ENCODE measurements at regions not wholly inside any gene's neighbourhood (a gene's known extent, or its start where the extent isn't known, plus 50 kb on each side); places are given as distances from the start of the nearest gene placed in this dataset.

- TF ChIP-seq USF2 (IDR thresholded peaks at IDR 0.05), result no peak
- no peak for TF ChIP-seq POLR2A (IDR thresholded peaks at IDR 0.05; ENCODE audit: low read length)
- no peak for TF ChIP-seq CBX8 (IDR thresholded peaks at IDR 0.05)
- no peak for TF ChIP-seq EP300 (IDR thresholded peaks at IDR 0.05)
- TF ChIP-seq ATOH8 (CRISPR knock-in tag; IDR thresholded peaks at IDR 0.05; ENCODE audit: low read depth), result no peak
- no peak for TF ChIP-seq KDM5A (IDR thresholded peaks at IDR 0.05)
Measured at GRCh38 chr7:25913598-25914224, 238.3 kb upstream of the NFE2L3 start.

GRCh38 chr7:25918731-25919130 lies 233.3 kb upstream of the NFE2L3 start:
- no peak overlapping the region for H3K4me2 ChIP-seq
- no peak overlapping the region for H3K4me3 ChIP-seq
- ChIA-PET POLR2A (no interaction called here), CTCF (interaction anchor here (0.6 kb wide), 1 partner anchor 163 kb away, joined by 3 read pairs; no protein-coding TSS in a partner anchor)
- H3K4me1 ChIP-seq, result no peaks in the 10 kb centered on the region
- no peak for FAIRE-seq
- H3K9me3 ChIP-seq, result peaks cover 10% of the 10 kb centered on the region; the same call in 1 of the 3 replicates
- H3K27ac ChIP-seq, result no peak overlapping the region
- no peak for DNase-seq (ENCODE audit: low read depth in 1 of 2, low spot score in 1 of 2)
- no peak for ATAC-seq
- TF ChIP-seq ESRRA (IDR thresholded peaks at IDR 0.05; ENCODE audit: borderline replicate concordance, low read length), result no peak
- TF ChIP-seq EP300 (IDR thresholded peaks at IDR 0.05), result no peak
- no peak for TF ChIP-seq MAZ (IDR thresholded peaks at IDR 0.05; ENCODE audit: borderline replicate concordance, low read depth, low read length)
- TF ChIP-seq FOSB (CRISPR knock-in tag; IDR thresholded peaks at IDR 0.05), result no peak
- TF ChIP-seq RFX5 (IDR thresholded peaks at IDR 0.05), result no peak
- TF ChIP-seq RARB (CRISPR knock-in tag; IDR thresholded peaks at IDR 0.05), result no peak
- TF ChIP-seq POLR2A (IDR thresholded peaks at IDR 0.05; ENCODE audit: low read length), result no peak
- no peak for TF ChIP-seq CBX8 (IDR thresholded peaks at IDR 0.05)
- TF ChIP-seq, protein P1, sequence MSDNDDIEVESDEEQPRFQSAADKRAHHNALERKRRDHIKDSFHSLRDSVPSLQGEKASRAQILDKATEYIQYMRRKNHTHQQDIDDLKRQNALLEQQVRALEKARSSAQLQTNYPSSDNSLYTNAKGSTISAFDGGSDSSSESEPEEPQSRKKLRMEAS (IDR thresholded peaks at IDR 0.05), result no peak
- no peak for TF ChIP-seq EHMT2 (IDR thresholded peaks at IDR 0.05; ENCODE audit: low read depth)
- no peak for TF ChIP-seq HDAC2 (IDR thresholded peaks at IDR 0.05)
- TF ChIP-seq, protein P2, sequence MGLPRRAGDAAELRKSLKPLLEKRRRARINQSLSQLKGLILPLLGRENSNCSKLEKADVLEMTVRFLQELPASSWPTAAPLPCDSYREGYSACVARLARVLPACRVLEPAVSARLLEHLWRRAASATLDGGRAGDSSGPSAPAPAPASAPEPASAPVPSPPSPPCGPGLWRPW (IDR thresholded peaks at IDR 0.05), result no peak
- TF ChIP-seq TP53 (CRISPR knock-in tag; IDR thresholded peaks at IDR 0.05), result no peak
- no peak for TF ChIP-seq E2F6 (IDR thresholded peaks at IDR 0.05; ENCODE audit: borderline replicate concordance, low read depth)
- no peak for TF ChIP-seq HEYL (CRISPR knock-in tag; IDR thresholded peaks at IDR 0.05)
- no peak for TF ChIP-seq JUNB (IDR thresholded peaks at IDR 0.05)
- WGBS (ENCODE audit: missing lambda C conversion rate), result 84% methylated on average over 1 of the region's 1 CpG

More at GRCh38 chr7:25913598-25914224, 238.3 kb upstream of the NFE2L3 start:
- CTCF ChIA-PET, result interaction anchor here (6.4 kb wide), 1 partner anchor 20 kb away, joined by 23 read pairs; no protein-coding TSS in a partner anchor
- ATAC-seq, result no peak
- Histone ChIP-seq H3K4me2 (no peak overlapping the region), H3K27ac (no peak overlapping the region), H3K4me3 (no peak overlapping the region), H3K4me1 (no peaks in the 10 kb centered on the region), H3K9me3 (peaks cover 4% of the 10 kb centered on the region; the same call in 1 of the 3 replicates)
- FAIRE-seq, result no peak
- 15% methylated on average over 6 of the region's 6 CpGs for WGBS (ENCODE audit: missing lambda C conversion rate)
- no peak for DNase-seq (ENCODE audit: low read depth in 1 of 2, low spot score in 1 of 2)
- POLR2A ChIA-PET, result no interaction called here

DNA sequence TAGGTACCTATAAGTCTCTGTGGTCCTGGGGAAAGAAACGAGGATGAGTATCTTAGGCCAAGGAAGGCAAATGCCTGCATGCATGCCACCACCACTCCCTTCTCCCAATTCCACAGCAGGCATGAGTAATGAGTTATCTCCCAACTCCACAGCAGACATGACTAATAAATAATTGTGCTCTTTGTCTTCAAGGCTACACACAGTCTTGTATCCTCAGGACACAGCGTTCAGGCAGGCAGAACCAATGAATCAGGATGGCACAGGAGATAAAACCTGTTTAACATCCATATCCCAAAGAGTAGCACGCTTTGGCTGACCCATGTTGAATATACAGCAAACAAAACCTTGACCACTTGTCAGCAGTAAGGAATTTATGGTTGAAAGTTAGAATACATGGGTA lies 229.7 kb upstream of the NFE2L3 start:
- POLR2A ChIA-PET, result no interaction called here
- no peak for DNase-seq (ENCODE audit: low read depth in 1 of 2, low spot score in 1 of 2)
- no peak for TF ChIP-seq CBX8 (IDR thresholded peaks at IDR 0.05)
- TF ChIP-seq USF2 (IDR thresholded peaks at IDR 0.05), result no peak
- TF ChIP-seq RCOR1 (IDR thresholded peaks at IDR 0.05; ENCODE audit: low read depth, low read length), result no peak
- no peak for TF ChIP-seq FOSB (CRISPR knock-in tag; IDR thresholded peaks at IDR 0.05)
- no peak for TF ChIP-seq KDM1A (IDR thresholded peaks at IDR 0.05; ENCODE audit: low read depth)
- TF ChIP-seq KDM5A (IDR thresholded peaks at IDR 0.05), result no peak
- no peak for TF ChIP-seq PBX3 (IDR thresholded peaks at IDR 0.05)
- no peak overlapping the region for H3K4me2 ChIP-seq
- no peak overlapping the region for H3K27ac ChIP-seq
- no peaks in the 10 kb centered on the region for H3K4me1 ChIP-seq
- CTCF ChIA-PET, result interaction anchor here (0.7 to 3.0 kb wide), 2 partner anchors 29 to 442 kb away, joined by 4 to 7 read pairs; no protein-coding TSS in a partner anchor
- ATAC-seq, result peak; percentile 34; a peak in 3 of 6 replicates
- WGBS (ENCODE audit: missing lambda C conversion rate), result 0% methylated on average over 3 of the region's 3 CpGs
- FAIRE-seq, result no peak
- H3K4me3 ChIP-seq, result no peak overlapping the region
- H3K9me3 ChIP-seq, result peaks cover 10% of the 10 kb centered on the region; the same call in 1 of the 3 replicates

Measured in A549 (cell line).